Endothelial cell of umbilical vein (primary cell): ENCODE measurements at regions not wholly inside any gene's neighbourhood (a gene's known extent, or its start where the extent isn't known, plus 50 kb on each side); places are given as distances from the start of the nearest gene placed in this dataset.

Experiments
- BruUV-seq: library from RNA; stranded (reverse); fragments of 400-500 nt; replicated peaks from 2 replicates; lab custom pipeline; 2021; lab: Mats Ljungman, UMichigan
- CTCF ChIA-PET: fragments of 300-600, 350-600 bp; sonication (Branson Sonifier 250); formaldehyde crosslinking; loops from one replicate; lab custom pipeline; 2021; ENCODE audit warnings: antibody characterized with exemption, inconsistent platforms; lab: Charles Lee
- POLR2A ChIA-PET: fragments of 300-600, 350-600 bp; sonication (Branson Sonifier 250); formaldehyde crosslinking; loops from one replicate; lab custom pipeline; 2021; ENCODE audit warnings: antibody characterized with exemption, inconsistent platforms; lab: Charles Lee
- DNase-seq: peaks from one replicate; pipeline ENCODE4 v3.0.0-alpha.2; 2011; ENCODE audit warnings: low read depth, low spot score
- FAIRE-seq: peaks from 2 replicates; lab custom pipeline; 2011; peaks lifted over from hg19 to GRCh38; lab: Jason Lieb, UNC
- H2AFZ ChIP-seq: 2 replicates; pipeline ENCODE4 v1.6.0; 2012; ENCODE audit warnings: low read depth, low read length, control low read depth, inconsistent platforms
- H3K27ac ChIP-seq: 2 replicates; pipeline ENCODE4 v1.5.1; 2011; ENCODE audit warnings: low read depth, mild to moderate bottlenecking, control low read depth, low read length, moderate library complexity; ENCODE audit not compliant: insufficient read depth
- H3K27me3 ChIP-seq, 2 experiments: 2 replicates each; pipeline versions ENCODE4 v1.6.0 to v1.6.1; 2011; ENCODE audit warnings: low read length in 2 of 2, mixed read lengths in 1 of 2; ENCODE audit not compliant: control insufficient read depth in 2 of 2, insufficient read depth in 2 of 2
- H3K36me3 ChIP-seq, 2 experiments: 2 replicates in 1 of 2; 3 replicates in 1 of 2; pipeline ENCODE4 v1.5.1; 2011; ENCODE audit warnings: low read length in 2 of 2, mild to moderate bottlenecking in 1 of 2, moderate library complexity in 1 of 2; ENCODE audit not compliant: control insufficient read depth in 2 of 2, insufficient read depth in 2 of 2; ENCODE audit errors: extremely low read depth in 1 of 2
- H3K4me1 ChIP-seq: 3 replicates; pipeline ENCODE4 v1.5.1; 2011; ENCODE audit warnings: mild to moderate bottlenecking, low read length; ENCODE audit not compliant: control insufficient read depth, insufficient read depth; ENCODE audit errors: extremely low read depth
- H3K4me2 ChIP-seq: 2 replicates; pipeline ENCODE4 v1.6.1; 2011; ENCODE audit warnings: low read length, control low read depth, mixed read lengths; ENCODE audit not compliant: insufficient read depth
- H3K4me3 ChIP-seq, 3 experiments: fragments of 200-600 bp in 1 of 3; sonication (generic), shearing (Covaris generic) in 1 of 3; replicated peaks in 1 of 3; 2 replicates each; pipeline ENCODE4 v1.5.1; 2011 to 2016; ENCODE audit warnings: control low read depth in 3 of 3, low read length in 3 of 3, mild to moderate bottlenecking in 2 of 3, inconsistent platforms in 1 of 3, low read depth in 1 of 3, moderate library complexity in 1 of 3; ENCODE audit not compliant: insufficient read depth in 1 of 3
- H3K79me2 ChIP-seq: 2 replicates; pipeline ENCODE4 v1.6.0; 2012; ENCODE audit warnings: low read length, inconsistent platforms; ENCODE audit not compliant: control insufficient read depth, insufficient read depth
- H3K9ac ChIP-seq: replicated peaks from 2 replicates; pipeline ENCODE3; 2011; ENCODE audit warnings: low read length, control low read depth; ENCODE audit not compliant: insufficient read depth; ENCODE audit errors: extremely low read depth
- H3K9me1 ChIP-seq: replicated peaks from 3 replicates; pipeline ENCODE4 v1.6.0; 2011; ENCODE audit warnings: mild to moderate bottlenecking, low read length; ENCODE audit not compliant: control insufficient read depth, insufficient read depth; ENCODE audit errors: extremely low read depth
- H3K9me3 ChIP-seq: replicated peaks from 2 replicates; pipeline ENCODE4 v1.5.1; 2012; ENCODE audit warnings: low read length, inconsistent platforms; ENCODE audit not compliant: control insufficient read depth, insufficient read depth
- H4K20me1 ChIP-seq: replicated peaks from 2 replicates; pipeline ENCODE3; 2011; ENCODE audit warnings: mild to moderate bottlenecking, low read length; ENCODE audit not compliant: control insufficient read depth, insufficient read depth; ENCODE audit errors: extremely low read depth
- CTCF ChIP-seq, 2 donors: IDR thresholded peaks; 1 replicate in 1 of 2; 2 replicates in 1 of 2; pipeline ENCODE4 v1.5.1; 2011; ENCODE audit warnings: low read length in 2 of 2, mild to moderate bottlenecking in 2 of 2, moderate library complexity in 2 of 2, control low read depth in 1 of 2, inconsistent platforms in 1 of 2, low read depth in 1 of 2; ENCODE audit not compliant: insufficient read depth in 1 of 2; ENCODE audit errors: extremely low read depth in 1 of 2
- EZH2 ChIP-seq: IDR thresholded peaks from 2 replicates; pipeline ENCODE4 v1.6.1; 2012; ENCODE audit warnings: borderline replicate concordance, low read depth, mild to moderate bottlenecking, moderate library complexity, low read length, inconsistent platforms; ENCODE audit not compliant: severe bottlenecking
- FOS ChIP-seq: IDR thresholded peaks from 2 replicates; pipeline ENCODE4 v1.6.1; 2011; ENCODE audit warnings: mild to moderate bottlenecking, low read length, moderate library complexity, borderline replicate concordance; ENCODE audit not compliant: insufficient read depth
- GATA2 ChIP-seq: IDR thresholded peaks from 2 replicates; pipeline ENCODE4 v1.7.0; 2011; ENCODE audit warnings: low read depth, mild to moderate bottlenecking, moderate library complexity, mixed read lengths, low read length; ENCODE audit not compliant: insufficient read length, insufficient read depth
- JUN ChIP-seq: IDR thresholded peaks from 2 replicates; pipeline ENCODE4 v1.6.1; 2011; ENCODE audit warnings: borderline replicate concordance, low read depth; ENCODE audit not compliant: insufficient read length, insufficient read depth
- MAX ChIP-seq: IDR thresholded peaks from 2 replicates; pipeline ENCODE4 v1.6.1; 2011; ENCODE audit not compliant: insufficient read depth, insufficient read length
- MYC ChIP-seq: IDR thresholded peaks from one replicate; pipeline ENCODE4 v1.6.1; 2011; ENCODE audit warnings: mild to moderate bottlenecking, low read depth, low read length
- POLR2A ChIP-seq: IDR thresholded peaks from 2 replicates; pipeline ENCODE4 v1.6.1; 2012; ENCODE audit warnings: low read depth, mild to moderate bottlenecking, control low read depth, low read length
- POLR2AphosphoS5 ChIP-seq: IDR thresholded peaks from 2 replicates; pipeline ENCODE4 v1.6.1; 2012; ENCODE audit warnings: low read depth, mild to moderate bottlenecking, control low read depth, low read length, moderate library complexity; ENCODE audit not compliant: insufficient read depth
- dilution Hi-C: fragments of 300-500 bp; cut with MboI; formaldehyde crosslinking; loops from one replicate; pipeline ENCODE4 v1.15.0; 2019; ENCODE audit warnings: low sequenced_read_pairs; ENCODE audit not compliant: extremely low pct_ligation_motif_present
- intact Hi-C: fragments of 100-400 bp; cut with micrococcal nuclease; formaldehyde crosslinking; loops from one replicate; pipeline ENCODE4 v1.10.0; 2022

DNA sequence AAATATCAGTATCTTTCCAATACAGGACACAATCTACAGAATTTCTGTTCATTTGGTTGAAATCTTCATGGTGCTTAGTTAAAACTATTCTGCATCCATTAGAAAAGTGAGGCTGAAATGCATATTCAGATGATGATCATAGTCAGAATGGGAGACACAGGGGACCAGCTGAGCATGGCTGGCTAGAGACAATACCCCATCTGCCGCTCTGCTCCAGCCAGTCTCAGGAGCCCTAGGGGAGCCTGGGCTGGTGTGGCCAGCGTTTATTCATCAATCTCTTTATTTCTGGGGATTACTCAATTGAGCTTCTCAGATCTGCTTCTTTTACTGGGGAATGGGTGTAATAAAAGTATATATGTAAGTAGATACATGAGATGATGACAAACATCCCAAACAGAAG, 470.9 kb upstream of the CDIN1 start:
- Histone ChIP-seq H3K9me3 (no peaks in the 10 kb centered on the region), H2AFZ (no peak overlapping the region), H4K20me1 (no peaks in the 10 kb centered on the region), H3K27me3 (no peaks in the 10 kb centered on the region), H3K79me2 (no peaks in the 10 kb centered on the region), H3K4me1 (no peaks in the 10 kb centered on the region), H3K36me3 (no peaks in the 10 kb centered on the region), H3K4me3 (no peak overlapping the region), H3K27ac (no peak overlapping the region), H3K9me1 (no peaks in the 10 kb centered on the region), H3K4me2 (no peak overlapping the region), H3K9ac (no peak overlapping the region)
- intact Hi-C loops (no loop called here), dilution Hi-C loops (no loop called here)
- no TSS peak for BruUV-seq
- TF ChIP-seq MAX (no peak), POLR2A (no peak)
- ChIA-PET CTCF (interaction anchor here (1.5 kb wide), 1 partner anchor 15 kb away, joined by 4 read pairs; no protein-coding TSS in a partner anchor), POLR2A (no interaction called here)
- FAIRE-seq (no peak), DNase-seq (no peak)

DNA sequence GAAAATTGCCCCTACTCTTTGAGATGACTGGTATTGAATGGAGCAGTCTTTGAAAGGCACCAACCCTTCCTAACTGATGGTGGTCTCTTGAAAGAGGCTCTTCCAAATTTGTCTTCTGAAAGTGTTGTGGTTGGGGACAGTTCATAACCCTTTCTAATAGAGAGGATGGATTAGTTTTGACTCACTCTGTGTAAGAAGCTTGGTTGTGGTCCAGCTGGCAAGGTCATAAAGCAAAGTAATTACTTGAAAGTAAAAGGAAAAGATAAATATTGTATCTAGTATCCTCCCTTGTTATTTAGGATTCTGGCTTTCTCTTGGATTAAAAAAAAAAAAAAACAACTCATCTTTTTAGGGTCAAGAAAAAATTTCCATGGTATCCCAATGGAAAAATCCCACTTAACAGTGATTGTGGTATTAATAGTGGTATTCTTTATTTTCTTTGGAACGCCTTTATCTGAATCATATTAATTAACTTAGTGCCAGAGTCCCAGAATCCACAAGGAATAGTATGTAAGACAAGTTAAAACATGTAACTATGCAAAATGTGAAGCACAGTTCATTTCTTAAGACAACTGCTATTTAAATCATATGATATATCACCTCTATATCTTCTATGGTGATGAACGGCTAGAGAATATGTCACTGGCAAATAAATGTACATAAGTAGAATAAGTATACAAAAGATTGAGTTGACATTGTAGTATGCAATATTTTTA, 469.3 kb upstream of the CDIN1 start:
- no peak for TF ChIP-seq EZH2
- no peak for TF ChIP-seq MAX
- no peak for TF ChIP-seq GATA2
- TF ChIP-seq POLR2AphosphoS5: no peak
- TF ChIP-seq CTCF (IDR thresholded peaks at IDR 0.05; ENCODE audit: extremely low read depth in 1 of 2, insufficient read depth in 1 of 2, low read depth in 1 of 2, low read length in 2 of 2): no peak
- TF ChIP-seq POLR2A: no peak
- TF ChIP-seq FOS: no peak
- no peak for TF ChIP-seq JUN
- no peak for TF ChIP-seq MYC
- Histone ChIP-seq H3K36me3 (no peaks in the 10 kb centered on the region), H4K20me1 (no peaks in the 10 kb centered on the region), H3K27me3 (no peaks in the 10 kb centered on the region), H3K9ac (no peak overlapping the region), H3K27ac (no peak overlapping the region), H3K4me3 (no peak overlapping the region), H3K4me1 (no peaks in the 10 kb centered on the region), H3K9me1 (no peaks in the 10 kb centered on the region), H3K79me2 (no peaks in the 10 kb centered on the region), H3K9me3 (no peaks in the 10 kb centered on the region), H3K4me2 (no peak overlapping the region), H2AFZ (no peak overlapping the region)
- intact Hi-C loops (no loop called here), dilution Hi-C loops (no loop called here)
- CTCF ChIA-PET: interaction anchor here (2.7 kb wide), 1 partner anchor 8 kb away, joined by 10 read pairs; no protein-coding TSS in a partner anchor
- FAIRE-seq (no peak), DNase-seq (no peak)
- POLR2A ChIA-PET: no interaction called here
- BruUV-seq: no TSS peak
